Cardiac muscle cell (in vitro differentiated cells and primary cell): ENCODE measurements at regions not wholly inside any gene's neighbourhood (a gene's known extent, or its start where the extent isn't known, plus 50 kb on each side); places are given as distances from the start of the nearest gene placed in this dataset.
A peak's percentile ranks its signal among the peaks of the same experiment; 100 is the strongest.

Source experiments
- DNase-seq, 2 donors: peaks; one replicate each; pipeline versions ENCODE4 v3.0.0 to v3.0.0-alpha.2; 2010 to 2017; ENCODE audit warnings: low read depth in 1 of 2, low spot score in 1 of 2
- H3K27ac ChIP-seq: fragments of 200-600 bp; sonication (generic); 2 replicates; pipeline ENCODE4 v1.5.1; 2016
- H3K27me3 ChIP-seq: fragments of 200-600 bp; sonication (generic); 2 replicates; pipeline ENCODE4 v1.6.0; 2016; ENCODE audit warnings: control low read depth
- H3K36me3 ChIP-seq: fragments of 200-600 bp; sonication (generic); 2 replicates; pipeline ENCODE4 v1.5.1; 2016; ENCODE audit warnings: control low read depth
- H3K4me1 ChIP-seq: fragments of 200-600 bp; sonication (generic); 2 replicates; pipeline ENCODE4 v1.8.1; 2017; ENCODE audit warnings: low read depth, mild to moderate bottlenecking, mixed run types
- H3K4me3 ChIP-seq: fragments of 200-600 bp; sonication (generic); 2 replicates; pipeline ENCODE4 v1.5.1; 2016; ENCODE audit warnings: mild to moderate bottlenecking
- H3K9me3 ChIP-seq: fragments of 200-600 bp; sonication (generic); 2 replicates; pipeline ENCODE4 v1.5.1; 2017; ENCODE audit warnings: low read depth, mild to moderate bottlenecking, control low read depth
- TF ChIP-seq, protein P1 (sequence below): IDR thresholded peaks from 2 replicates; pipeline ENCODE4 v1.5.1; 2012; ENCODE audit warnings: low read depth, mild to moderate bottlenecking, low read length

DNA sequence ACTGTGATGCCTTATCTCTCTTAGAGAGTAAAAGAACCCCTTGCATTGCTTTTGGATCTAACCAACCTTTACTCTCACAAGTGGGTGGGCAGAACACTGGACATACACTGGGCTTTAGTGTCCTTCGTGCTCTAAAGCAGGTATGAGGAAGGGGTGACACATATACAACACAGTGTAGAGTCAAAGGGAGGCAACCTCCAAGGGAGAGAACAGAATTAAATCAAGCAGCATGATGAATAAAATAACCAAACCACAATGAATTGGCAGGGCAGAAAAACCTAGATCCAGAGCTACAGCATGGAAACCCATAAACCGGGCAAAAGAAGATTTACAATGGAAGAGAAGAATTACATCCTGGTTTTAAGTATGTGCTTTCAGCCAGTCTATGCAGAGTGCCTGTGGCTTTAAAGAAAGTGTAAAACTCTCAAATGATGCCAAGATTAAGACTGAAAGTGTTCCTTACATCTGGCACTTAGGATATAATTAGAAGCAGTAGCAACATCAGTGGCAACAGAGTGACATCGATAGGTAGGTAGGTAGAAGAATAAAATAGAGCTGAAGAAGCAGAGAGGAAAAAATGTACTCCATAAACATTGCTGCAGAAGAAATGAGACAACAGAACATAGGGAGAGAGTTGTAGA is 191.7 kb upstream of the ZC3H15 start:
- H3K4me3 ChIP-seq = no peak overlapping the region
- peak in 1 of 2 donors; percentile 12 for DNase-seq
- no peak overlapping the region for H3K27ac ChIP-seq
- H3K27me3 ChIP-seq = no peaks in the 10 kb centered on the region
- H3K9me3 ChIP-seq = no peaks in the 10 kb centered on the region
- peaks cover 18% of the 10 kb centered on the region for H3K4me1 ChIP-seq
- TF ChIP-seq, protein P1, sequence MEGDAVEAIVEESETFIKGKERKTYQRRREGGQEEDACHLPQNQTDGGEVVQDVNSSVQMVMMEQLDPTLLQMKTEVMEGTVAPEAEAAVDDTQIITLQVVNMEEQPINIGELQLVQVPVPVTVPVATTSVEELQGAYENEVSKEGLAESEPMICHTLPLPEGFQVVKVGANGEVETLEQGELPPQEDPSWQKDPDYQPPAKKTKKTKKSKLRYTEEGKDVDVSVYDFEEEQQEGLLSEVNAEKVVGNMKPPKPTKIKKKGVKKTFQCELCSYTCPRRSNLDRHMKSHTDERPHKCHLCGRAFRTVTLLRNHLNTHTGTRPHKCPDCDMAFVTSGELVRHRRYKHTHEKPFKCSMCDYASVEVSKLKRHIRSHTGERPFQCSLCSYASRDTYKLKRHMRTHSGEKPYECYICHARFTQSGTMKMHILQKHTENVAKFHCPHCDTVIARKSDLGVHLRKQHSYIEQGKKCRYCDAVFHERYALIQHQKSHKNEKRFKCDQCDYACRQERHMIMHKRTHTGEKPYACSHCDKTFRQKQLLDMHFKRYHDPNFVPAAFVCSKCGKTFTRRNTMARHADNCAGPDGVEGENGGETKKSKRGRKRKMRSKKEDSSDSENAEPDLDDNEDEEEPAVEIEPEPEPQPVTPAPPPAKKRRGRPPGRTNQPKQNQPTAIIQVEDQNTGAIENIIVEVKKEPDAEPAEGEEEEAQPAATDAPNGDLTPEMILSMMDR = no peak
- no peaks in the 10 kb centered on the region for H3K36me3 ChIP-seq

DNA sequence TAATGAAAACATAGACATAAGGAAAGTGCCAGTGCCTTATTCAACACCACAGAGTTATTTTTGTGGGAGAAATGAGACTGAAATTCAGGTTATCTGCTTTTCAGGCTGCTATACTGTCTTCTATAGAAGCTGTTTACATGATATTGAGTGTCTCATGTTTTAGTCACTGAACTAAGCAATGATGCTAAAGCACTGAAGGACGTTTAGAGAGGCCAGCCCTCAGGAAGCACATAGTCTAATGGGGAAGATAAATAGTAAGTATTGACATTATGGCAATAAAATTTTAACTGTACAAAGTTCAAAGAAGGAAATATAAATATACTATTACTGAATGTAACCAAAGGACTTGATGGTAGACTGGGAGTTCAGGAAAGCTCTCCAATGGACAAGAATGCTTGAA is 186.4 kb upstream of the ZC3H15 start:
- Histone ChIP-seq H3K4me1 (peaks cover 12% of the 10 kb centered on the region), H3K4me3 (no peak overlapping the region), H3K27me3 (no peaks in the 10 kb centered on the region), H3K36me3 (no peaks in the 10 kb centered on the region), H3K9me3 (no peaks in the 10 kb centered on the region), H3K27ac (no peak overlapping the region)
- no peak for DNase-seq
- TF ChIP-seq, protein P1 = no peak

DNA sequence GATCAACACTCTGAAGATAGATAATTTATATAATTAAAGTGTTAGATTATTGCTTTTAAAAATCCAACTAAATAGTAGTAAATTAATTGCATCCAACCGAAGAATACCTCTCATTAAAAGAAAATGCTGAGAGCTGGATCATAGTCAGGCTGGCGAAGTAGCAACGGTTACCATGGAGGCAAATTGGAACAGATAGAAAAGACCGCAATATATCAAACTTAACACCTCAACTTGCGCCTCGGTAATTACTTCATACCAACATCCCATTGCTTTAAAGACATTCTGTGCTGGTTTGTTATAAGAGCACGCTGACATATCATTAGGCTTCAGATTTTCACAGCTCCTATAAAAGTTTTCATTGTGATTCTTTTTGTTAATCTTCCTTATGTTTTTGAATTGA is 183.8 kb upstream of the ZC3H15 start:
- Histone ChIP-seq H3K4me3 (no peak overlapping the region), H3K36me3 (no peaks in the 10 kb centered on the region), H3K27me3 (no peaks in the 10 kb centered on the region), H3K27ac (no peak overlapping the region), H3K9me3 (no peaks in the 10 kb centered on the region), H3K4me1 (no peaks in the 10 kb centered on the region)
- DNase-seq = no peak
- TF ChIP-seq, protein P1 = no peak

DNA sequence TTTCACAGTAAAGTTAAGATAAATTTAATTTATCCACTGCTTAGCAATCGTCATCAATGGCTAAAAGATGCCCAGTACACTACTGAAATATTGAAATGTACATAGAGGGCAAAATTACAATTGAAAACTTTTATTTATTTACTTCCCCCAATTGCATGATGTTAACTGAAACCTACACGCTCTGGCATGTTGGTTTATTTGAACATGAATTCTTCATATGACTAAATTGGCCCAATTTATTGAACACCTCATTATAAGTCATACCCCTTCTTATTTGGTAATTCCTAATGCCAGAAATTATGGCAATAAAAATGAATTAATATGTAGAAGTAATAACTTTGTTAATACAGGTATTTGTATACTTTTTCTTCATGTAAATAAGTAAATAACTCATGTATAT is 183.0 kb upstream of the ZC3H15 start:
- TF ChIP-seq, protein P1 = no peak
- no peak for DNase-seq
- Histone ChIP-seq H3K27me3 (no peaks in the 10 kb centered on the region), H3K4me1 (no peaks in the 10 kb centered on the region), H3K4me3 (no peak overlapping the region), H3K9me3 (no peaks in the 10 kb centered on the region), H3K36me3 (no peaks in the 10 kb centered on the region), H3K27ac (no peak overlapping the region)

DNA sequence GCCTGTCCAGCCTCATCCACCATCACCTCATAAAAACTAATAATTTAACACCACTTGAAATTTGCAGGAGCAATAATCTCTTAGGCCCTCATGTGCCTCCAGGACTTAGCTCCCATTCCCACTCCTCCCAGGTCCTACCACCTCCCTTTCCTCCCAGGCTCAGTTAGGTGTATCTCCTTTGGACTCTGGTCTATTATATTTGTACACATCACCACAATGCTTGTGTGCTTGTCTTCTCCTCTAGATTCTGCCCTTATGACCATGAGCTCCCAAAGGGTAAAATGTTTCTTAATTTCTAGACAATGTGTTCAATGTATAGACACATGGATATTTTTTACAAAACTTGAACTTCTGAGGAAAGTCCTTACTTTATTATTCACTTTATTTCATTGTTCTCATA is 182.0 kb upstream of the ZC3H15 start:
- Histone ChIP-seq H3K27me3 (no peaks in the 10 kb centered on the region), H3K9me3 (no peaks in the 10 kb centered on the region), H3K4me3 (no peak overlapping the region), H3K27ac (no peak overlapping the region), H3K36me3 (no peaks in the 10 kb centered on the region), H3K4me1 (no peaks in the 10 kb centered on the region)
- DNase-seq = no peak
- TF ChIP-seq, protein P1 = no peak
